Fibroblast of lung (primary cell): ENCODE measurements at regions not wholly inside any gene's neighbourhood (a gene's known extent, or its start where the extent isn't known, plus 50 kb on each side); places are given as distances from the start of the nearest gene placed in this dataset.

ENCODE experiments used
- DNase-seq, 2 donors: peaks; one replicate each; pipeline versions ENCODE4 v3.0.0 to v3.0.0-alpha.2; 2010; ENCODE audit warnings: low read depth in 2 of 2
- H2AFZ ChIP-seq: 2 replicates; pipeline ENCODE4 v1.5.1; 2012; ENCODE audit warnings: low read length, control low read depth, inconsistent platforms
- H3K27ac ChIP-seq: 2 replicates; pipeline ENCODE4 v1.5.1; 2011; ENCODE audit warnings: low read length, control low read depth; ENCODE audit not compliant: insufficient read depth
- H3K27me3 ChIP-seq: 2 replicates; pipeline ENCODE4 v1.5.1; 2011; ENCODE audit warnings: mild to moderate bottlenecking, low read length; ENCODE audit not compliant: control insufficient read depth, insufficient read depth
- H3K36me3 ChIP-seq: 2 replicates; pipeline ENCODE4 v1.5.1; 2011; ENCODE audit warnings: low read length; ENCODE audit not compliant: control insufficient read depth, insufficient read depth
- H3K4me1 ChIP-seq: 2 replicates; pipeline ENCODE4 v1.5.1; 2011; ENCODE audit warnings: low read length; ENCODE audit not compliant: control insufficient read depth, insufficient read depth; ENCODE audit errors: extremely low read depth
- H3K4me2 ChIP-seq: 2 replicates; pipeline ENCODE4 v1.5.1; 2011; ENCODE audit warnings: low read length, control low read depth; ENCODE audit not compliant: insufficient read depth; ENCODE audit errors: extremely low read depth
- H3K4me3 ChIP-seq, 4 experiments: fragments of 200-600 bp in 1 of 4; sonication (generic) in 1 of 4; replicated peaks in 1 of 4; 2 replicates each; pipeline ENCODE4 v1.5.1; 2011 to 2016; ENCODE audit warnings: low read length in 4 of 4, low read depth in 3 of 4, mild to moderate bottlenecking in 3 of 4, control low read depth in 2 of 4, inconsistent platforms in 1 of 4, mixed read lengths in 1 of 4; ENCODE audit not compliant: insufficient read depth in 1 of 4; ENCODE audit errors: control extremely low read depth in 1 of 4
- H3K79me2 ChIP-seq: 2 replicates; pipeline ENCODE4 v1.5.1; 2012; ENCODE audit warnings: mild to moderate bottlenecking, low read length, inconsistent platforms; ENCODE audit not compliant: control insufficient read depth, insufficient read depth
- H3K9ac ChIP-seq: 2 replicates; pipeline ENCODE4 v1.5.1; 2011; ENCODE audit warnings: mild to moderate bottlenecking, low read length, control low read depth; ENCODE audit not compliant: insufficient read depth
- H3K9me3 ChIP-seq: 2 replicates; pipeline ENCODE4 v1.5.1; 2012; ENCODE audit warnings: low read depth, low read length; ENCODE audit not compliant: control insufficient read depth, insufficient read depth
- H4K20me1 ChIP-seq: 2 replicates; pipeline ENCODE4 v1.5.1; 2011; ENCODE audit warnings: low read length; ENCODE audit not compliant: control insufficient read depth, insufficient read depth; ENCODE audit errors: extremely low read depth
- EZH2 ChIP-seq: IDR thresholded peaks from 2 replicates; pipeline ENCODE4 v1.5.1; 2012; ENCODE audit warnings: low read length, control low read depth, mild to moderate bottlenecking; ENCODE audit errors: missing control alignments
- TF ChIP-seq, protein P1 (sequence below), 2 donors: IDR thresholded peaks in 1 of 2; conservative IDR thresholded peaks in 1 of 2; 1 replicate in 1 of 2; 2 replicates in 1 of 2; pipeline ENCODE4 v1.5.1; 2011 to 2012; ENCODE audit warnings: low read length in 2 of 2, control low read depth in 1 of 2, inconsistent platforms in 1 of 2, low read depth in 1 of 2, mild to moderate bottlenecking in 1 of 2

DNA sequence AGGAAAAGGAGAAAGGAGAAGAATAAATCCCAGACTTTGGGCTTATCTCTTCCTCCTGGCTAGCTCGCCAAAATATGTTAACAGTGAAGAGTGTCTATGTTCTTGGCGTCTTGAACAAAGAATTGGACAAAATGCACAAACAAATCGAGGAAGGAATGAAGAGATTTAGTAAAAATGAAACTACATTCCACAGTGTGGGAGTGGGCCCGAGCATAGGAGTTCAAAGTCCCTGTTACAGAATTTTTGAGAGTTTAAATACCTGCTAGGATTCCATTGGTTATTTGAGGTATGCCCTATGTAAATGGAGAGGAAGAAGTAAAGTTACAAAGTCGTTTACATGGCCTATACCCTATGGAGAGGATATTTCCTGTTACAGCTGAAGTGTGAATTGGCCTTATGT lies 525.1 kb upstream of the CNTN5 start:
- Histone ChIP-seq H3K79me2 (no peaks in the 10 kb centered on the region), H3K4me3 (no peak overlapping the region), H3K36me3 (no peaks in the 10 kb centered on the region), H2AFZ (no peak overlapping the region), H3K4me2 (no peak overlapping the region), H3K9ac (no peak overlapping the region), H4K20me1 (no peaks in the 10 kb centered on the region), H3K4me1 (no peaks in the 10 kb centered on the region), H3K27ac (no peak overlapping the region), H3K9me3 (no peaks in the 10 kb centered on the region), H3K27me3 (no peaks in the 10 kb centered on the region)
- DNase-seq, result no peak
- TF ChIP-seq, protein P1, sequence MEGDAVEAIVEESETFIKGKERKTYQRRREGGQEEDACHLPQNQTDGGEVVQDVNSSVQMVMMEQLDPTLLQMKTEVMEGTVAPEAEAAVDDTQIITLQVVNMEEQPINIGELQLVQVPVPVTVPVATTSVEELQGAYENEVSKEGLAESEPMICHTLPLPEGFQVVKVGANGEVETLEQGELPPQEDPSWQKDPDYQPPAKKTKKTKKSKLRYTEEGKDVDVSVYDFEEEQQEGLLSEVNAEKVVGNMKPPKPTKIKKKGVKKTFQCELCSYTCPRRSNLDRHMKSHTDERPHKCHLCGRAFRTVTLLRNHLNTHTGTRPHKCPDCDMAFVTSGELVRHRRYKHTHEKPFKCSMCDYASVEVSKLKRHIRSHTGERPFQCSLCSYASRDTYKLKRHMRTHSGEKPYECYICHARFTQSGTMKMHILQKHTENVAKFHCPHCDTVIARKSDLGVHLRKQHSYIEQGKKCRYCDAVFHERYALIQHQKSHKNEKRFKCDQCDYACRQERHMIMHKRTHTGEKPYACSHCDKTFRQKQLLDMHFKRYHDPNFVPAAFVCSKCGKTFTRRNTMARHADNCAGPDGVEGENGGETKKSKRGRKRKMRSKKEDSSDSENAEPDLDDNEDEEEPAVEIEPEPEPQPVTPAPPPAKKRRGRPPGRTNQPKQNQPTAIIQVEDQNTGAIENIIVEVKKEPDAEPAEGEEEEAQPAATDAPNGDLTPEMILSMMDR (conservative IDR thresholded peaks at IDR 0.05 in 1 of 2, IDR thresholded peaks at IDR 0.05 in 1 of 2; ENCODE audit: low read depth in 1 of 2, low read length in 2 of 2), result no peak
- TF ChIP-seq EZH2, result no peak

DNA sequence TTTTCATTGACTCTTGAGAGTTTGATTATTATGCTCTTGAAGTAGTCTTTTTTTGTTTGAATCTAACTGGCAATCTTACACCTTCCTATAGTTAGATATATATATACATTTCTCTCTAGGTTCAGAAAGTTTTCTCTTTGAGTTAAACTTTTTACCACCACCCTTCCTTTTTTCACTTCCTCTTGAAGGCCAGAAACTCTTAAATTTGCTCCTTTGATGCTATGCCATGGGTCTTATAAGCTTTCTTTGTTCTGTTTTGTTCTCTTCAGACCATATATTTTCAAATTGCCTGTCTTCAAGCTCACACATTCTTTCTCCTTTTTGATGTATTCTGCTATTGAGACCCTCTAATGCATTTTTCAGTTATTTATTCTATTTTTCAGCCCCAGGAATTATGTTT lies 513.5 kb upstream of the CNTN5 start:
- no peaks in the 10 kb centered on the region for H3K36me3 ChIP-seq
- H3K4me3 ChIP-seq, result no peak overlapping the region
- no peak overlapping the region for H3K4me2 ChIP-seq
- no peaks in the 10 kb centered on the region for H3K9me3 ChIP-seq
- H2AFZ ChIP-seq, result no peak overlapping the region
- no peaks in the 10 kb centered on the region for H4K20me1 ChIP-seq
- no peaks in the 10 kb centered on the region for H3K4me1 ChIP-seq
- H3K27me3 ChIP-seq, result no peaks in the 10 kb centered on the region
- no peak overlapping the region for H3K27ac ChIP-seq
- H3K79me2 ChIP-seq, result no peaks in the 10 kb centered on the region
- DNase-seq, result no peak
- H3K9ac ChIP-seq, result no peak overlapping the region
- no peak for TF ChIP-seq EZH2
- TF ChIP-seq, protein P1 (conservative IDR thresholded peaks at IDR 0.05 in 1 of 2, IDR thresholded peaks at IDR 0.05 in 1 of 2; ENCODE audit: low read depth in 1 of 2, low read length in 2 of 2), result no peak

DNA sequence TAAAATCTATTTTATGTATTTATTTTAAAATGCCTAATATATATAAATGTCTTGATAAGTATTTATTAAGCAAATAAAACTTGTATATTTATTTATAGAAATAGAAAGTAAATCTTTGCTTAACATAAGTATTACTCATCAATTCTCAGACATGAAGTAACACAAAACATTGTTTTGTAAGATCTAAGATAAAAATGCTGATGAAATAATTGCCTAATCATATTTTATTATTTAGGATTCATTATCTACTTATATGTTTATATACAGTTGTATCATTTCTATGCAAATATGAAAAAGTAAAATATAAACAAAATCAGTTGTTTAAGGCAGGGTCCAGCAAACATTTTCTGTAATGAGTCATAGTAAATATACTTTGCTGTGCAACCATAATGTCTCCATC lies 507.8 kb upstream of the CNTN5 start:
- Histone ChIP-seq H3K9ac (no peak overlapping the region), H3K4me1 (no peaks in the 10 kb centered on the region), H4K20me1 (no peaks in the 10 kb centered on the region), H3K4me3 (no peak overlapping the region), H3K27me3 (no peaks in the 10 kb centered on the region), H3K9me3 (no peaks in the 10 kb centered on the region), H3K79me2 (no peaks in the 10 kb centered on the region), H2AFZ (no peak overlapping the region), H3K36me3 (no peaks in the 10 kb centered on the region), H3K4me2 (no peak overlapping the region), H3K27ac (no peak overlapping the region)
- no peak for DNase-seq
- TF ChIP-seq, protein P1 (conservative IDR thresholded peaks at IDR 0.05 in 1 of 2, IDR thresholded peaks at IDR 0.05 in 1 of 2; ENCODE audit: low read depth in 1 of 2, low read length in 2 of 2), result no peak
- no peak for TF ChIP-seq EZH2
